ENCODE measurements at regions not wholly inside any gene's neighbourhood (a gene's known extent, or its start where the extent isn't known, plus 50 kb on each side); places are given as distances from the start of the nearest gene placed in this dataset.

- Histone ChIP-seq H2AFZ (ENCODE audit: low read length) (no peak overlapping the region), H3K79me2 (ENCODE audit: insufficient read depth, low read length) (no peaks in the 10 kb centered on the region), H3K4me2 (ENCODE audit: low read depth, low read length) (no peak overlapping the region), H3K4me1 (ENCODE audit: insufficient read depth, low read length) (peaks cover 23% of the 10 kb centered on the region), H4K20me1 (ENCODE audit: insufficient read depth, low read length) (no peaks in the 10 kb centered on the region), H3K4me3 (replicated peaks in 1 of 3; ENCODE audit: insufficient read depth in 1 of 3, low read depth in 2 of 3, low read length in 3 of 3) (no peak overlapping the region), H3K9ac (ENCODE audit: insufficient read depth, low read depth, low read length) (no peak overlapping the region), H3K27ac (ENCODE audit: extremely low read length, insufficient read depth, low read length) (no peak overlapping the region), H3K9me3 (ENCODE audit: low read length) (no peaks in the 10 kb centered on the region), H3K27me3 (ENCODE audit: control insufficient read depth in 1 of 2, insufficient read depth in 2 of 2, low read length in 2 of 2) (peaks cover 3 to 36% of the 10 kb centered on the region in 2 experiments; a peak in 4 of 5 replicates), H3K36me3 (replicated peaks in 1 of 2; ENCODE audit: control insufficient read depth in 1 of 2, insufficient read depth in 2 of 2, low read length in 2 of 2) (no peaks in the 10 kb centered on the region)
- TF ChIP-seq MXD3 (CRISPR knock-in tag; IDR thresholded peaks at IDR 0.05), result no peak
- TF ChIP-seq ATF7-NPFF (CRISPR knock-in tag; IDR thresholded peaks at IDR 0.05; ENCODE audit: low read depth), result no peak
- TF ChIP-seq ZFX (CRISPR knock-in tag; IDR thresholded peaks at IDR 0.05; ENCODE audit: low read depth), result peak; percentile 7; the same call in 1 of the 2 replicates
- peak; percentile 79 for TF ChIP-seq ZNF768 (CRISPR knock-in tag; IDR thresholded peaks at IDR 0.05)
- TF ChIP-seq ZNF484 (CRISPR knock-in tag; IDR thresholded peaks at IDR 0.05; ENCODE audit: borderline replicate concordance, low read depth), result no peak
- TF ChIP-seq ZNF24 (IDR thresholded peaks at IDR 0.05), result no peak
- no peak for FAIRE-seq
- POLR2A ChIA-PET, result no interaction called here
- no TSS peak for BruUV-seq (replicated peaks)
- intact Hi-C loops (cut with micrococcal nuclease; ENCODE audit: unreplicated experiment) (no loop called here), in situ Hi-C loops (cut with HindIII; ENCODE audit: extremely low pct_ligation_motif_present, low pct_unique_long_range_greater_than_20kb) (no loop called here)
- no peak for ATAC-seq
- DNase-seq (ENCODE audit: low spot score), result no peak
- CTCF ChIA-PET (ENCODE audit: low intra/inter-chr PET ratio, low total read pairs), result no interaction called here
- 10% methylated on average over 5 of the region's 9 CpGs for WGBS (ENCODE audit: low lambda C conversion rate)
These were observed 133.7 kb upstream of the TNRC6C start for GRCh38 chr17:77824780-77825280.

GRCh38 chr17:77825621-77826020 is 132.9 kb upstream of the TNRC6C start:
- Histone ChIP-seq H3K27me3 (ENCODE audit: control insufficient read depth in 1 of 2, insufficient read depth in 2 of 2, low read length in 2 of 2) (peaks cover 3 to 43% of the 10 kb centered on the region in 2 experiments; a peak in 4 of 5 replicates), H3K27ac (ENCODE audit: extremely low read length, insufficient read depth, low read length) (no peak overlapping the region), H4K20me1 (ENCODE audit: insufficient read depth, low read length) (no peaks in the 10 kb centered on the region), H2AFZ (ENCODE audit: low read length) (no peak overlapping the region), H3K79me2 (ENCODE audit: insufficient read depth, low read length) (no peaks in the 10 kb centered on the region), H3K36me3 (replicated peaks in 1 of 2; ENCODE audit: control insufficient read depth in 1 of 2, insufficient read depth in 2 of 2, low read length in 2 of 2) (no peaks in the 10 kb centered on the region), H3K9me3 (ENCODE audit: low read length) (no peaks in the 10 kb centered on the region), H3K4me2 (ENCODE audit: low read depth, low read length) (peak overlapping the region; percentile 58), H3K4me1 (ENCODE audit: insufficient read depth, low read length) (peaks cover 23% of the 10 kb centered on the region), H3K9ac (ENCODE audit: insufficient read depth, low read depth, low read length) (no peak overlapping the region), H3K4me3 (replicated peaks in 1 of 3; ENCODE audit: insufficient read depth in 1 of 3, low read depth in 2 of 3, low read length in 3 of 3) (peak overlapping the region in 1 of 3 experiments; percentile 43; a peak in 1 of 6 replicates)
- POLR2A ChIA-PET, result no interaction called here
- TF ChIP-seq CTCF (CRISPR knock-in tag; IDR thresholded peaks at IDR 0.05) (no peak), ZNF292 (CRISPR knock-in tag; IDR thresholded peaks at IDR 0.05; ENCODE audit: borderline replicate concordance, low read depth) (peak; percentile 53; the same call in 1 of the 2 replicates), CREBL2 (CRISPR knock-in tag; IDR thresholded peaks at IDR 0.05; ENCODE audit: borderline replicate concordance) (no peak), XRCC5 (optimal IDR thresholded peaks at IDR 0.05; ENCODE audit: low read length) (peak; percentile 43), DNMT1 (CRISPR knock-in tag; IDR thresholded peaks at IDR 0.05) (no peak), ZNF687 (CRISPR knock-in tag; IDR thresholded peaks at IDR 0.05) (peak; percentile 39; the same call in 1 of the 2 replicates), ZFX (CRISPR knock-in tag; IDR thresholded peaks at IDR 0.05; ENCODE audit: low read depth) (0 out of 2 replicates have a peak, but pooled peaks have one; percentile 20)
- peak; percentile 32 for DNase-seq (ENCODE audit: low spot score)
- FAIRE-seq, result peak; percentile 42
- intact Hi-C loops (cut with micrococcal nuclease; ENCODE audit: unreplicated experiment), result no loop called here
- CTCF ChIA-PET (ENCODE audit: low intra/inter-chr PET ratio, low total read pairs), result no interaction called here
- in situ Hi-C loops (cut with HindIII; ENCODE audit: extremely low pct_ligation_motif_present, low pct_unique_long_range_greater_than_20kb), result no loop called here
- peak; percentile 47 for ATAC-seq
- WGBS (ENCODE audit: low lambda C conversion rate), result 5% methylated on average over 10 of the region's 15 CpGs
- BruUV-seq (replicated peaks), result no TSS peak

All from HepG2 (cell line).